ENCODE measurements at regions not wholly inside any gene's neighbourhood (a gene's known extent, or its start where the extent isn't known, plus 50 kb on each side); places are given as distances from the start of the nearest gene placed in this dataset.

DNA sequence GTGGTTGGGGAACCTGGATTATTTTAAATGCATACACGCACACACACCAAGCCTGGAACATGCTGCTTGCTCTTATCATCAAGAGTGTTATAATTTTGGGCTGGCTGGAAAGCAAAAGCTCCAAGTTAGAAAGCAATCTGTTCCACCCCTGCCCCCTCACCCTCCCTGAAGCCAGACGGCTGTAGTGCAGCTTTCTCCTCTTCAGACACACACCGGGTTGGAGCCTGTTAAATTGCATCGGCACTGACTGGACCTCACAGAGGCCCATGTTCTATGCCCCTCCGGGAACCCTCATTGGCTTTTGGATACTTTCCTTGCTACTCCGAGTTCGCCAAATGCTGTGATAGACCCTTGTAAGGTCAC, 90.6 kb upstream of the KCNJ15 start:
- Histone ChIP-seq H2BK5ac (ENCODE audit: low read depth, low read length, poor library complexity, severe bottlenecking) (no peak overlapping the region), H3K14ac (replicated peaks; ENCODE audit: low read depth, low read length) (no peak overlapping the region), H3K4ac (ENCODE audit: low read depth, low read length) (no peak overlapping the region), H4K20me1 (ENCODE audit: insufficient read depth, low read length) (no peaks in the 10 kb centered on the region), H3K9me3 (ENCODE audit: control insufficient read depth, insufficient read depth, low read length) (no peaks in the 10 kb centered on the region), H3K79me1 (ENCODE audit: low read depth in 1 of 2, low read length in 2 of 2) (no peaks in the 10 kb centered on the region), H2BK20ac (ENCODE audit: low read depth, low read length) (no peak overlapping the region), H2BK120ac (ENCODE audit: low read depth, low read length) (no peak overlapping the region), H3K23ac (ENCODE audit: low read depth, low read length) (no peak overlapping the region), H3K4me1 (ENCODE audit: control insufficient read depth, insufficient read depth, low read length) (peaks cover 8% of the 10 kb centered on the region), H3K9me1 (ENCODE audit: insufficient read depth, low read length) (peaks cover 5% of the 10 kb centered on the region; the same call in 1 of the 2 replicates), H3K56ac (ENCODE audit: extremely low read depth, insufficient read depth, low read length) (no peak overlapping the region), H4K5ac (ENCODE audit: low read depth, low read length) (no peak overlapping the region), H3K27me3 (ENCODE audit: control insufficient read depth, insufficient read depth, low read length) (peaks cover 6% of the 10 kb centered on the region; the same call in 1 of the 2 replicates), H3K27ac (ENCODE audit: insufficient read depth, low read length) (no peak overlapping the region), H2AFZ (replicated peaks; ENCODE audit: low read length, poor library complexity) (no peak overlapping the region), H4K91ac (ENCODE audit: insufficient read depth, low read depth, low read length) (no peak overlapping the region), H2BK15ac (ENCODE audit: low read depth, low read length) (no peak overlapping the region), H3K9ac (ENCODE audit: low read depth, low read length) (no peak overlapping the region), H3K4me2 (ENCODE audit: low read depth, low read length) (no peak overlapping the region), H3K4me3 (ENCODE audit: insufficient read depth, low read depth, low read length) (no peak overlapping the region), H2AK5ac (ENCODE audit: low read depth, low read length) (no peak overlapping the region), H3K18ac (ENCODE audit: low read depth, low read length) (no peak overlapping the region), H4K8ac (ENCODE audit: low read depth in 2 of 2, low read length in 2 of 2) (no peak overlapping the region), H2AK9ac (replicated peaks; ENCODE audit: low read depth, low read length, poor library complexity) (no peak overlapping the region), H3K36me3 (ENCODE audit: control insufficient read depth, insufficient read depth, low read length) (no peaks in the 10 kb centered on the region)
- intact Hi-C loops (cut with micrococcal nuclease) (no loop called here), dilution Hi-C loops (cut with HindIII; ENCODE audit: low sequenced_read_pairs, unreplicated experiment) (no loop called here), in situ Hi-C loops (cut with MboI; ENCODE audit: low sequenced_read_pairs) (no loop called here)
- 13% methylated on average over 4 of the region's 7 CpGs; no CpG with 5 or more reads in 1 of the 2 experiments for WGBS, 2 experiments (ENCODE audit: extremely low coverage in 2 of 2, insufficient read length in 1 of 2)
- CTCF ChIA-PET: interaction anchor here (0.6 to 6.6 kb wide), 3 partner anchors 13 to 186 kb away, joined by 3 to 48 read pairs (median 4); no protein-coding TSS in a partner anchor
- POLR2A ChIA-PET (ENCODE audit: unreplicated experiment): no interaction called here
- no TSS peak for BruUV-seq (replicated peaks)
- no peak for TF ChIP-seq CEBPB (IDR thresholded peaks at IDR 0.05; ENCODE audit: low read depth, low read length)
- TF ChIP-seq NFE2L2 (IDR thresholded peaks at IDR 0.05; ENCODE audit: low read depth, low read length): no peak
- no peak for TF ChIP-seq MAZ (IDR thresholded peaks at IDR 0.05; ENCODE audit: borderline replicate concordance, low read depth, low read length)
- no peak for TF ChIP-seq CHD1 (IDR thresholded peaks at IDR 0.05; ENCODE audit: low read depth, low read length)
- no peak for TF ChIP-seq FOS (IDR thresholded peaks at IDR 0.05; ENCODE audit: low read depth, low read length)
- no peak for TF ChIP-seq RAD21 (IDR thresholded peaks at IDR 0.05; ENCODE audit: low read length)
- TF ChIP-seq, protein P1, sequence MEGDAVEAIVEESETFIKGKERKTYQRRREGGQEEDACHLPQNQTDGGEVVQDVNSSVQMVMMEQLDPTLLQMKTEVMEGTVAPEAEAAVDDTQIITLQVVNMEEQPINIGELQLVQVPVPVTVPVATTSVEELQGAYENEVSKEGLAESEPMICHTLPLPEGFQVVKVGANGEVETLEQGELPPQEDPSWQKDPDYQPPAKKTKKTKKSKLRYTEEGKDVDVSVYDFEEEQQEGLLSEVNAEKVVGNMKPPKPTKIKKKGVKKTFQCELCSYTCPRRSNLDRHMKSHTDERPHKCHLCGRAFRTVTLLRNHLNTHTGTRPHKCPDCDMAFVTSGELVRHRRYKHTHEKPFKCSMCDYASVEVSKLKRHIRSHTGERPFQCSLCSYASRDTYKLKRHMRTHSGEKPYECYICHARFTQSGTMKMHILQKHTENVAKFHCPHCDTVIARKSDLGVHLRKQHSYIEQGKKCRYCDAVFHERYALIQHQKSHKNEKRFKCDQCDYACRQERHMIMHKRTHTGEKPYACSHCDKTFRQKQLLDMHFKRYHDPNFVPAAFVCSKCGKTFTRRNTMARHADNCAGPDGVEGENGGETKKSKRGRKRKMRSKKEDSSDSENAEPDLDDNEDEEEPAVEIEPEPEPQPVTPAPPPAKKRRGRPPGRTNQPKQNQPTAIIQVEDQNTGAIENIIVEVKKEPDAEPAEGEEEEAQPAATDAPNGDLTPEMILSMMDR (conservative IDR thresholded peaks at IDR 0.05; ENCODE audit: low read depth, low read length): no peak
- no peak for DNase-seq
- no peak for ATAC-seq (ENCODE audit: low read depth)

Measured in IMR-90 (cell line).